GM19467 (cell line): ENCODE measurements at regions not wholly inside any gene's neighbourhood (a gene's known extent, or its start where the extent isn't known, plus 50 kb on each side); places are given as distances from the start of the nearest gene placed in this dataset.

Experiments
- ATAC-seq: cut with Tn5 transposase; IDR thresholded peaks from one replicate; pipeline ENCODE4 v1.9.1; 2021; ENCODE audit warnings: mild to moderate bottlenecking, moderate library complexity; ENCODE audit not compliant: unreplicated experiment

DNA sequence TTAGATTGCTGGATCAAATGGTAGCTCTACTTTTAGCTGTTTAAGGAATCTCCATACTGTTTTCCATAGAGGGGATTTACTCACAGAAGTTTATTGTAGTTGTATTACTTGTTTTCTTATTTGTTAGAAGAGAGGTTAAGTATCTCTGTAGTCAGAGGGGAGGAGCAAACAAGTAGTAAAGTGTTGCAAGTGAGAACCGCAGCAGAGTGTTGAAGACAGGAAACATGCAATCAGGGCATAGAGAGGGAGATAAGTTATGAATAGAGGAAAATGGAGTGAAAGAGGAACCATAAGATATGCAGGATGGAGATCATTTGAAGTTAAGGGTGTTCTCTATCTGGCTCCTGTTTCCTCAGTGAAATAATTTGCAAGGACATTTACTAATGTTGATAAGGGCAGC lies 331.4 kb upstream of the TMEM229A start:
- no peak for ATAC-seq

DNA sequence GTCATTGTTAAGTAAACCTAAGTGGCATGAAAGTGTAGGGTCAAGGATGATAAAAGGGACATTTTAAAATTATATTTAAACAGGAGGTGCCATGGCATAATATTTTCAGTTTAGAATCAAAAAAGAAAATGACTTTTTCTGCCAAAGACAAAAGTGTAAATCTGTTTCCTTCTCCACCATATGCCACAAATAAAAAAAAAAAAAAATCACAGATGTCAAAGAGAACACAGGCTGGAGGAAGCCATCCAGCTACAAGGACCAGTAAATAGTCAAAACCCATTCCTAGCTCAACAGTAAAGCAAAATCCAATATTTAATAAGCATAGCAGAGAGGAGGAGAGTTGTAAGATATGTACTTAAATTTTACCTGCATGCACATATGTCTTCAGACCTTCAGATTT lies 321.3 kb upstream of the TMEM229A start:
- ATAC-seq: no peak

DNA sequence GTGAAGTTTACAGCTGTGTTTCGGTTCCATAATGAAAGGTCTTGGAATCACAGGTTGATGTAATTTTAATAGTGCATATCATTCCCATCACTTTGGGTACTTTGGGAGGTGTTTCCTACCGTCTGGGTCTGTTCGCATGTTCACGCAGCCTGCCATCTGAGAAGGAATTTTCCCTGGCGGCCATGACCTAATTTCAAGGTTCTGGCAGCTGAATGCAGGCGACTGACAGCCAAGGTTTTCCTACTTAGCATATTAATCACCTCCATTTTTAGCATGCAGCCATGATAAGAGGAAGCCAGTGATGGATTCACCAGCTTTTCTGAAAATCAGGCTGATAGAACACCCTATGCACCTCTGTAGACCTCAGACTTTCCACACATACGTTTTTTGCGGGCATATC lies 319.1 kb upstream of the TMEM229A start:
- no peak for ATAC-seq

DNA sequence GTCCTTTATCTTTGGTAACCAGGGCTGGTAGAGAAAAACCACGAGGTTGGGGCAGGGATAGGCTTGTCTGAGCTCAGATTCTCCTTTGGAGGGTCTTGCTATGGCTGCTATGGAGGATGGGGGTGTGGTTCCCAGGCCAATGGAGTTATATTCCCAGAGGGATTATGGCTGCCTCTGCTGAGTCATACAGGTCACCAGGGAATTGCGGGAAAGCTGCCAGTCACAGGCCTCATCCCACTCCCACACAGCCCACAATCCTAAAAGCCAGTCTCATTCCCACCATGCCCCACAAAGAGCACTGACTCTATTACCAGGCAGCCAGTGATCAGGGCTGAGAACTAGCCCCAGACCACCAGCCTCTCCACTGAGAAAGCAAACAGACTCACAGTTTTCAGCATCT lies 316.6 kb upstream of the TMEM229A start:
- ATAC-seq: no peak

DNA sequence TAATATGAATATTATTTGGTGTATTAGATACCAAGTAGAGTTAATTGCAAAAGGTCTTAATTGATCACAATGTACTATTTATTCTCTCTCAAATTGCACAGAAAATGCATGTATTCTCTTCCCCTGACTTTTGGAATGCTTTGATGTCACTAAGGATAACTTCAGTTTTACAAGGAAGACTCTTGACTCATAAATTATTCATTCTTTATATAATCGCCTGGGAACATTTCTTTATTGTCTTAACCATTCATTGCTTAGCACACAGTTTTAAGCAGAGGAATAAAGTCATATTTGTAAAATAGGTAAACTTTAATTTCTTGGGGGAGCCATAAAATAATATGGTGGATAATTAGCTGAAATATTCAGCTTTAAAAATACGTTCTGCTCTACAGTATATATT lies 306.0 kb upstream of the TMEM229A start:
- no peak for ATAC-seq

DNA sequence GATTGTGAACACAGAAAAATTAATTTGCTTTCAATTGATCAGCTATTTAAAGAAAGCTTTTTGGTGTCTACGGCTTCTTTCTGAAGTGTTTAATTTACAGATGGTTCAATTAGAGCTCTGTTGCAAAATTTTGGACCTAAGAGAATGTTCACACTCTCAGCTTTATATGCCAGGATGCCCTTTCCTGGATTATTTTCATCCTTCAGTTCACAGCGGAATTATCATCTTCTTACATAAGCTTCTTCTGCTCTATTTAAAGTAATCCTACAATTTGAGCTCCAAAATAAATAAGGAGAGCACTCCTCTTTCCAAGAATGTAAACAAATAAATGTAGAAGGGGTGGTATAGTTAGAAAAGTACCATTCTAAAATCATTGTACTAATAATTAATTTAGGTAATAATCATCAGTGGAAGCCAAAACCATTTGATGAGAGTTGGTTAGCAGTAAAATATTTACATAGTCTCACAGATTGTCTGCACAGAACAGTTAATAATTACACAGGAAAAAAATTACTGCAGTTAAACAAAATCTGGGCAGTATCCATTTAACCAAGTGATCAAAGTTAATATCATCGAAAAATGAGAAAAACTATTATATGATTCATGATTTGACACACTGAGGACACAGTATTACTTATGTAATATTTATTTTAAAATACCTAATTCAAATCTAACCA lies 298.0 kb upstream of the TMEM229A start:
- ATAC-seq: no peak

DNA sequence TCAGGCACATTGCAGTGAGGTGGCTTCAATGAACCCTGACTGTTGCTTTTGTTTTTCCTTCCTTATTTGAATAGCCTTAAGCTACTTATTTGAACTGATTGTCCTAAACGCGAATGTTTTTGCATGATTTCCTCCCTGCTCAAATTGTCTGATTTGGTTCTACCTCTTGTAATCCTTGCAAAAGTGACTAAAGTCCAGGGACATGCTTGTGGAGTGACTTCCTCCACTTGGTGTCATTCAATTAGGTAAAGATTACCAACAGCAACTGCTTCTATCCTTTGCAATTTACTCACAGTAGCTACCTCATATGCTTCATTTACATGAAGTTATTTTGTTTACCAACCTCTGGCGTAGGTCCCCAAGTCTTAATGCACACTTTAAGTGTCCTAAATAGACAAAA lies 295.9 kb upstream of the TMEM229A start:
- no peak for ATAC-seq

DNA sequence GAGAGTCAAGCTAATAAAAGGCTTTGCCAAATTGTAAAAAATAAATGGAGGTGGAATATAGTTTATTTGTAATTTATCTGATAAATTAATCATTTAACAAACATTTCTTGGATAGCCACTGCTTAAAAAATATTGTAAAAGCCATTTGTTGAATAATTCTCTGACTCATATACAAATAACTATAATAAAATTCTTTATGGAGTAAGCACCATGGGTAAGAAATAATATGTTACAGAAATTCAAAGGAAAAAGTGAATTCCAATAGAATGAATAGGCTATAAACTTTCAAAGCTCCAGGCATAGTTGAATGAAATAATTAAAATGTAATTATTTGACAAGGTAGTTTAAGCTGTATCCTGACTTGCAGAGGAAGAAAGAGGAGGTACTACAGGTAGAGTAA lies 291.4 kb upstream of the TMEM229A start:
- ATAC-seq: no peak

DNA sequence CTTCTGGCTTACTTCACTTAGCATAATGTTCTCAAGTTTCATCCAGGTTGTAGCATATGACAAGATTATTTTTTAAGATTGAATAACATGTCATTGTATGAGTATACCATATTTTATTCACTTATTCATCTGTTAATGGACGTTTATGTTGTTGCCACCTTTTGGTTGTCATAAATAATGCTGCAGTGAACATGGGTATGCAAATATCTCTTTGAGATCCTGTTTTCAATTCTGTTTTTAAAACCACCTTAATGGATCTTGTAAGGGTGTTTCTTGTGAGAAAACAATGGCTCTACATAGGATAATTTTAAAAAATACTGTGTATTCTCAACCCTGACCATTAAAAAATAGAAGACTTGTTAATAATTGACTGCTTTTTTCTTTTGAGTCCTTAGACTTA lies 290.7 kb upstream of the TMEM229A start:
- ATAC-seq: no peak

DNA sequence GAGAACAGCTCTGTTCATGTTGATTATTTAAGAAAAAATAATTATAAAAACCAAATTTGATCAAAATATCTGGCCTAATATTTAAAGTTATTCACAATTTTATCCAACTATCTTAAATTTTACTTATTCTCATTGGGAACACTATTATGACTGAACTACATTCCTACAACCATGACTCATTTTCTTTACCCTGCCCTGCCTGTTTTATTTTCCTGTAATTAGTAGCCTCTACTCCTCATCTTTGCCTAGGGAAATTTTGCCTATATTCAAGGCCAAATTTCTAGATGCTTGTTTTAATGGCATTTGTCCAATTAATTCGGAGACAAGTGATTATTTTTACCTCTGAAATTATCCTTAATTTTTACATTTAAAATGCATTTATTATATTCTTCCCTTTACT lies 289.7 kb upstream of the TMEM229A start:
- no peak for ATAC-seq

DNA sequence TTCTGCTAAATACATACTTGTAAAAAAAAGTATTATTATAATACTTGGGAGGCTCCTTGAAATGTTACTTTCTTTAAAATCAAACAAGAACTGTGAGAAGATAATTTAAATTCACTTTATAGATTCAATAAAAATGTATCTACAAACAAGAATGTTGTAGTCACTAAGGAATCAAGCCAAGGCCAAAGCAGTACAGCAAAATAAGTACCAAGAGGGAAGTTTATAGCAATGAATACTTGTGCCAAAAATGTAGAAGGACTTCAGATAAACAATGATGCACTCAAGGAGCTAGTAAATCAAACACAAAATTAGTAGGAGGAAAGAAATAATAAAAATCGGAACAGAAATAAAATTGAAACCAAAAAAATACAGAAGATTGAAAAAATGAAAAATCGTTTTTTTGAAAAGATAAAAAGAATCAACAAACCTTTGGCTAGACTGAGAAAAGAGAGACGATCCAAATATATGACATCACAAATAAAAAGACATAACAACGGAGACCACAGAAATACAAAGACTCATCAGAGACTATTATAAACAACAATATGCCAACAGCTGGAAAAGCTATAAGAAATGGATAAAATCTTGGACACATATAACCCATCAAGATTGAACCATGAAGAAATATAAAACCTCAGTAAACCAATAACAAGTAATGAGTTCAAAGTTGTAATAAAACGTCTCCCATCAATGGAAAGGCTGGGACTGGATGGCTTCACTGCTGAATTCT lies 286.0 kb upstream of the TMEM229A start:
- ATAC-seq: no peak

DNA sequence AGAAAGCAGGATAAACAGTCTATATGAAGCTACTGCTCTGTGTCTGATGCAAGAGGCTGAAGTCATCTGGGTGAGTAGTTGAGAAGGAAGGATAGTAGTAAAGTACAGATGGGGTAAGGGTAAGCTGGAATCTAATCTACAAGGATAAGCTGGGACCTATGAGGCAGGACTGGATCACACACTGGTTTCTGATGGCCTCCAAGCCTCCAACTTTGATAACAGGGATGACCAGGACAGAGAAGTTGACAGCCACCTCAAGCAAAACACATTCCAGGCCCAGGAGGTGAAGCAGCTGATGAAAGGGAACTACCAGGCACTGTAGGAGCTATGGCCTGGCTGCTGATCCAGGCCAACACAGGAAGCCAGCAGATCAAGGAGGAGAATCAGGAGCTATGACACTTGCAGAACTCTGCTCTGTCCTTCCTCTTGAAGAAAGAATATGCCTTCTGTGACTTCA lies 278.1 kb upstream of the TMEM229A start:
- ATAC-seq: no peak

DNA sequence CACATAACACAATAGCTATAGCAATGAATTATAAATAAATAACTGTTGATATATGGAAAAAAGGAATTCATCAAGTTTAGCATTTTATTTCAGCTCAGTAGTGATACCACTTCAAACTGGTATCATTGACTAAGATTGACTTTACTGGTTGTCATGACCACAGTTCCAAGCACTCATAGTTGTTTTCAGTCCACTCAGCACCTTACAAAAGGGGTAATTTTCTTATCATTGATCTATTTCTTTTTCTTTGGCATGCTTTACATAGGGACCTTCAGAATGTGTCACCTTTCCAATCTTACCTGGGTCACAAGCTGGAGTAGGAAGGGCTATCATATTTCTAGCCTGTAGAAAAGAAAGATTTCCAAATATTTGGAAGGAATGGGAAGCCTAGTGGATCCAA lies 275.5 kb upstream of the TMEM229A start:
- no peak for ATAC-seq

DNA sequence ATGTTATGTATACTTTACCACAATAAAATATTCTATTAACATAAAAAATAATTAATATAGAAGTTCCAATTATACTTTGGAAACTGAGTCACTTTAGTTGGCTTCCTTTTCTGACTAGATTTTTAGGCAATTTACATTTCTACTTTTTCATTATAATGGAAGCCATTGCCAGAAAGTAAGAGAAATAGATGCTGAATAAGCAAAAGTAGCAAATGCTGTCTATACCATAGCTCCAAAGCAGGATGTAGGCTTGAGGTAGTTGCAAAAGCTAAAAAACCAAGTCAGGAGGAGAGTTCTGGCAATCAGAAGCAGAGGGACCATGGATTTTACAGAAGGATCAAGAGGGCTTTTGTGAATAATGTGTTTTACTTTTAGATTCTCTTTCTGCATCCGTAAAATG lies 262.4 kb upstream of the TMEM229A start:
- ATAC-seq: no peak

DNA sequence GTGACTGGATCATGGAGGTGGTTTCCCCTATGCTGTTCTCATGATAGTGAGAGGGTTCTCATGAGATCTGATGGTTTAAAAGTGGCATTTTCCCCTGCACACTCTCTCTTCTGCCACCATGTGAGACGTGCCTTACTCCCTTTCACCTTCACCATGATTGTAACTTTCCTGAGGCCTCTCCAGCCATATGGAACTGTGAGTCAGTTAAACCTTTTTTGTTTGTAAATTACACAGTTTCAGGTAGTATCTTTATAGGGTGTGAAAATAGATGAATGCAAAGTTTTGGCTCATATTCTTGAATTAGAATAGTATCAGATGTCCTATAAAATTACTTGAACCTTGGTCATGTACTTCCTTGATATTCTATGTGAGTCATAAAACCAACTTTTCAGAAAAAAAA lies 252.1 kb upstream of the TMEM229A start:
- no peak for ATAC-seq

DNA sequence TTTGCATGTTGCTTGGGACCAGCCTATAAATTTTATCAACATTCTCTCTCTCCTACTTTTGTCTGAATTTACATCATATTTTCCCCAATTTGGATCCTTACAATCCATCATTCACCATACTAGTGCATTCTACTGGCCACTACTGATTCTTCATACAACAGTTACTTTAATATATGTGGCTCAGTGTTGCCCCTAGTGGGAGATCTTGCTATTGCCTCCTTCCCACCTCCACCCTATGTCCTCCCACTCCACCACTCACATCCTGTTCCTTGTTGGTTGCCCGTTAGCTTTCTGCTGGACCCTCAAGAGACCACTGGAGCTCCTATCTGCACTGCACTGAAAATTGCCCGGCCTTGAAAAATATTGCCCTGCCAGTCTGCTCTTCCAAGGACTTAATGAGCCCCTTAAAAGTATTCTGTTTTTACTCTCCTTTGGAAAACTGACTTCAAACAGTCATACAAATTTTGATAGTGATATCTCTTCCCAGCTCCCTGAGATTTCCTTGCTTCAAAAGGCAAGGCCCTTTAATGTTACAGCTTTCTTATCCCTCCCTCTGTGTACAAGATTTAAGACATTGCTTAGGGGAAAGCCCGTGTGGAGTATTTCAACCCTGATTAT lies 243.2 kb upstream of the TMEM229A start:
- ATAC-seq: peak; percentile 93

DNA sequence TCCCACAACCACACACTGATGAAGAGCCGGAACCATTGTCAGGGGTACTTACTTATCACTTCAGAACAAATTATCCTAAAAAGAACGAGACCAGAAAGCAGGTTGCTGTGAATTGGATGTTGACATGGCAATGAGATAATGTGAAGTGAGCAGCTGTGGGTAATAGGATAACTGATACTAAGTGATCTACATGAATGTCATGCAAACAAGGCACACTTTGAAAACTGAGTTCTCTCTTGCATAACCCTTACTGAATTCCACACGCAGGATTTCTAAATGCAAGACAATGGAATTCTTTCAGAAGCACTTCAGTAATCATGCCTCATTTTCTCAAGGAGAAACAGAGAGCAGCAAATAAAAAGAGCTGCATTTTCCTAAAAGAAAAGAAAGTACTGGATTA lies 242.5 kb upstream of the TMEM229A start:
- ATAC-seq: no peak

DNA sequence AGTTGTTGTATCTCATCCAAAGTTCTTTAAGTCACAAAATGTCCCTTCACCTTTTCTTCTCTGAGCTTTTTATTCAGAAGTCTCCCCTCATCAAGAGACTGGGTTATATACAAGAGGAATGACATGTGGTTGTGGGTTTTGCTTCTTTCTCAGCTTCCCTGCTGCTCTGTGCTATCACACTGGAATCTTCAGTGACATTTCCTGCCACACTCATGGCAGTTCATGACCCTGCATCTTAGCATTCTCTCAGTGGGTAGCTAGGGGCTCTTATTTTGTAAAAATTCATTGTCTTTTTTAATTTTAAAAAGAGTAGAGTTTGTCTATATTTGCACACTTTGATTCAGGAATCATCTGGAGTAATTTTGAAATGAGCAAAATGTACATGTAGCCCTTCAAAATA lies 236.9 kb upstream of the TMEM229A start:
- no peak for ATAC-seq

DNA sequence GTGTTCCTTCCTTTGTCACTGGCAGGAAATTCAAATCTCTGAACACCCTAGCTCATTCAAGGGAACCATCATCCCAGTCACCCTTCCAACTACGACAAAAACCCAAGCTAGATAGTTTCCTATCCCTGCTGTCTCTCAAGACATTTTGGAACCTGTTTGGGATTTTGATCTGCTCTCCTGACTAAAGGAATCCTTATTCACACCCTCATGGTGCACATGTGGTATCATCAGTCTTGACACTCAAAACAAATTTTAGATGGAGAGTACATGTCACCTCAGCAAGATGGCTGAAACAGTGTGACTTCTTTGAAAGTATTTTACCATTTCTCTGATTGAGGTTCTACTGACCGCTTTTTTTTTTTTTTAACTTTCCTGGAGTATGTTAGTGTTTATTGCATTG lies 234.3 kb upstream of the TMEM229A start:
- ATAC-seq: no peak

DNA sequence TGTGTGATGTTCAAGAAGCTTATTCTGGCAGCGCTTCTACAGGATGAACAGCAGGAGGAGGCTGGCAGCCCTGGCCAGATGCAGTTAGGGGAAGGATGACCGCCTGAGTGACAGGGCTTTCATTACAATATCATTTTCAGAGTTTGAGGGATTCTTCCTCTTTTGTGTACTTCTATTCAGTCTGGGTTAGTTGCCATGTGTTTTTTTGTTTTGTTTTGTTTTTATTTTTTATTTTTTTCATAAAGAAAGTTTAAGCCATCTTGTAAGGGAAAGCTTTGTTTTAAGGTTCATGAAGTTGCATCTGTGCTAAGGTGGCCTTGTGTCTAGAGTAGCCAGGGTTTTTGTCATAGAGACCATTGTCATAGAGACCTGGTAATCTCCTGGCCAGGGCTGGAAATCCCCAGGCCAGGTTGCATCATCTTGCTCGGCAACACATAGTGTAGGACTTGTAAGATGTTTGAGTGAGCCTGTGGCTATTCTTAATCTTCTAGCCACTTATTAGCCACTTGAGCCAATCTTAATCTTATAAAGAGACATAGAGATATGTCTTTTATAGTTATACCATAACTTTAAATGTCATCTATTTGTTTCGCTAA lies 230.5 kb upstream of the TMEM229A start:
- peak; percentile 83 for ATAC-seq

DNA sequence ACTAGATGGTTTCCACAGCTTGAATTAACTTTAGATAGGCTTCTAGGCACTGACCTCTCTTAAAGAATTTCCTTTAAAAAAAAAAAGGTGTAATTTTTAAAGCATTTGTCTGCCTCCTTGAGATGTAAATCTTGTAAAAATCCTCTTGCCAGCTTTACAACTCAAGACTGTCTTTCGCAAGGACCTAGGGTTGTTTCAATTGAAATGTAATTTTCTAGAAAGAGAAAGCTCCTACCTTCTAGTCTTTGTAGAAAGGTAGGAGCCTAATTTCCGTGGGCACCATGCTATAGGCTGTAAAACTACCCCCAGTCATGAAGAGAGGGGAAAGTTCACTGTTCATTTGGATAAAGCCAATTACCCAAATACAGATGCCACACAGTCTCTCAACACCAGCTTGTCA lies 228.8 kb upstream of the TMEM229A start:
- ATAC-seq: no peak
